Heart left ventricle (tissue), 16 donors: ENCODE measurements at regions not wholly inside any gene's neighbourhood (a gene's known extent, or its start where the extent isn't known, plus 50 kb on each side); places are given as distances from the start of the nearest gene placed in this dataset.
A peak's percentile ranks its signal among the peaks of the same experiment; 100 is the strongest.

Experiments
- ATAC-seq, 4 donors: fragments of 200-7000 bp; cut with Tn5 transposase; one replicate each; pipeline ENCODE4 v1.9.1; 2020 to 2022; ENCODE audit warnings: moderate library complexity in 4 of 4, mild to moderate bottlenecking in 3 of 4, moderate number of reproducible peaks in 1 of 4
- DNase-seq, 5 donors: peaks; one replicate each; pipeline ENCODE4 v3.0.0-alpha.2; 2020
- H3K27ac ChIP-seq, 12 donors: fragments of 200-600 bp; sonication (generic) in 4 of 12; one replicate each; pipeline versions ENCODE4 v1.5.0 to v1.8.0; 2016 to 2022; ENCODE audit warnings: mild to moderate bottlenecking in 2 of 12
- H3K27me3 ChIP-seq, 9 donors: fragments of 200-600 bp; sonication (generic) in 2 of 9; one replicate each; pipeline versions ENCODE4 v1.5.1 to v1.8.0; 2016 to 2022; ENCODE audit warnings: mild to moderate bottlenecking in 3 of 9
- H3K36me3 ChIP-seq, 9 donors: fragments of 200-600 bp; sonication (generic) in 2 of 9; one replicate each; pipeline versions ENCODE4 v1.5.0 to v1.8.0; 2018 to 2022; ENCODE audit warnings: mild to moderate bottlenecking in 2 of 9
- H3K4me1 ChIP-seq, 12 donors: fragments of 200-600 bp; sonication (generic) in 4 of 12; one replicate each; pipeline versions ENCODE4 v1.5.0 to v1.8.0; 2016 to 2022; ENCODE audit warnings: mild to moderate bottlenecking in 3 of 12
- H3K4me3 ChIP-seq, 12 donors: fragments of 200-600 bp; sonication (generic) in 4 of 12; one replicate each; pipeline versions ENCODE4 v1.5.0 to v1.8.0; 2017 to 2022; ENCODE audit warnings: mild to moderate bottlenecking in 9 of 12, moderate library complexity in 4 of 12
- H3K9me3 ChIP-seq, 12 donors: fragments of 200-600 bp; sonication (generic) in 4 of 12; one replicate each; pipeline versions ENCODE4 v1.5.0 to v1.8.0; 2016 to 2022; ENCODE audit warnings: mild to moderate bottlenecking in 1 of 12
- CTCF ChIP-seq, 12 donors: fragments of 200-600 bp; sonication (generic) in 4 of 12; IDR thresholded peaks; one replicate each; pipeline versions ENCODE4 v1.5.0 to v1.8.0; 2018 to 2022; ENCODE audit warnings: antibody characterized with exemption in 12 of 12, mild to moderate bottlenecking in 5 of 12
- POLR2A ChIP-seq, 2 donors: fragments of 450-650 bp; IDR thresholded peaks; one replicate each; pipeline ENCODE4 v1.6.1; 2017; ENCODE audit warnings: antibody characterized with exemption in 2 of 2, mild to moderate bottlenecking in 2 of 2, moderate library complexity in 2 of 2
- WGBS, 4 donors: extraction: QIAGEN DNeasy Blood & Tissue Kit in 2 of 4; methylation state at CpG; one replicate each; pipeline versions ENCODE4 v1.1.5 to v1.1.7; 2013 to 2018; 5-methylcytosine and 5-hydroxymethylcytosine counted together
- intact Hi-C, 10 donors: fragments of 100-400 bp; cut with DNase I; formaldehyde crosslinking; loops; one replicate each; pipeline versions ENCODE4 v1.11.1 to v1.14.2; 2022
- donor health status: ischemic (EF 13 %, LVEDD 7.1; RV severe dilation, severe dysfunction).
- donor health status: healthy with polysubstance abuse.
- donor health status: DM: no; HTN: yes; CAD: no.
- donor health status: DM: no; HTN: no; CAD: no.
- donor health status: ischemic (EF 25% LVEDD 6.9; RV normal size, moderate dysfunction).
- donor health status: ischemic (EF 25% LVEDD 5.7; RV mildly dilated, moderate dysfunction).
- donor health status: healthy.
- donor health status: DM: yes; HTN: yes; CAD: no.
- donor health status: ischemic (EF 35%, LVEDD 5.7; RV mildly dilated, moderate dysfunction).
- donor health status: nonischemic (EF 11% LVEDD 7.7; RV severe dilation, severe dysfunction).
- donor health status: DM: yes; HTN: yes; CAD: no.
- donor health status: PGD.
- donor health status: ischemic (EF 29% LVEDD 5.4; RV normal size, mild dysfunction).
- donor health status: nonischemic (EF 23%, LVEDD 6.1; RV moderate dilation, normal function).

- DNase-seq (no peak), ATAC-seq (no peak)
- Histone ChIP-seq H3K27me3 (no peaks in the 10 kb centered on the region), H3K36me3 (no peaks in the 10 kb centered on the region), H3K4me3 (no peak overlapping the region), H3K9me3 (no peaks in the 10 kb centered on the region), H3K27ac (no peak overlapping the region), H3K4me1 (no peaks in the 10 kb centered on the region)
- intact Hi-C loops: no loop called here
- 61 to 72% (median 68%) methylated on average over 6 of the region's 6 CpGs for WGBS, 4 donors
- TF ChIP-seq POLR2A (IDR thresholded peaks at IDR 0.05) (no peak), CTCF (IDR thresholded peaks at IDR 0.05) (no peak)
Observed at GRCh38 chr2:56127463-56128152, 56.2 kb upstream of the CCDC85A start.

- H3K9me3 ChIP-seq: no peaks in the 10 kb centered on the region
- no peaks in the 10 kb centered on the region for H3K4me1 ChIP-seq
- TF ChIP-seq CTCF (IDR thresholded peaks at IDR 0.05) (no peak), POLR2A (IDR thresholded peaks at IDR 0.05) (no peak)
- H3K27me3 ChIP-seq: no peaks in the 10 kb centered on the region
- no peak for DNase-seq
- intact Hi-C loops: no loop called here
- WGBS, 4 donors: 75 to 90% (median 86%) methylated on average over 3 of the region's 3 CpGs
- ATAC-seq: no peak
- no peak overlapping the region for H3K27ac ChIP-seq
- H3K4me3 ChIP-seq: no peak overlapping the region
- no peaks in the 10 kb centered on the region for H3K36me3 ChIP-seq
Observed at GRCh38 chr2:56128235-56128634, 55.6 kb upstream of the CCDC85A start.

GRCh38 chr2:56130463-56131070 is 53.2 kb upstream of the CCDC85A start:
- intact Hi-C loops: loop anchor here in 8 of 10 donors (2.0 to 5.0 kb wide), 4 partner anchors 412 to 1387 kb away; no protein-coding TSS in a partner anchor
- no peaks in the 10 kb centered on the region for H3K9me3 ChIP-seq
- TF ChIP-seq POLR2A (IDR thresholded peaks at IDR 0.05) (no peak), CTCF (IDR thresholded peaks at IDR 0.05) (peak; percentile 36 to 65 (median 52))
- peak in 1 of 4 donors; percentile 49 for ATAC-seq
- H3K36me3 ChIP-seq: no peaks in the 10 kb centered on the region
- no peaks in the 10 kb centered on the region for H3K27me3 ChIP-seq
- H3K4me3 ChIP-seq: no peak overlapping the region
- no peak overlapping the region for H3K27ac ChIP-seq
- DNase-seq: no peak
- WGBS, 4 donors: 50 to 65% (median 58%) methylated on average over 5 of the region's 5 CpGs
- H3K4me1 ChIP-seq: no peaks in the 10 kb centered on the region

- TF ChIP-seq CTCF (IDR thresholded peaks at IDR 0.05) (peak; percentile 15 to 64 (median 46)), POLR2A (IDR thresholded peaks at IDR 0.05) (no peak)
Observed at GRCh38 chr2:56132138-56132537, 51.7 kb upstream of the CCDC85A start.

More at GRCh38 chr2:56132138-56132537, 51.7 kb upstream of the CCDC85A start:
- ATAC-seq (no peak), DNase-seq (no peak)
- Histone ChIP-seq H3K4me1 (no peaks in the 10 kb centered on the region), H3K9me3 (no peaks in the 10 kb centered on the region), H3K27ac (no peak overlapping the region), H3K27me3 (no peaks in the 10 kb centered on the region), H3K4me3 (no peak overlapping the region), H3K36me3 (no peaks in the 10 kb centered on the region)
- WGBS, 4 donors: 3 to 14% (median 4%) methylated on average over 1 of the region's 1 CpG
- intact Hi-C loops: loop anchor here in 9 of 10 donors (2.0 to 5.0 kb wide), 3 partner anchors 413 to 1385 kb away; no protein-coding TSS in a partner anchor
